ENCODE measurements at regions not wholly inside any gene's neighbourhood (a gene's known extent, or its start where the extent isn't known, plus 50 kb on each side); places are given as distances from the start of the nearest gene placed in this dataset.
"Not testable (repeated sequence)": the region's sequence is repeated elsewhere in the genome, so short reads cannot be mapped to it uniquely, and the experiment has no call there.

DNA sequence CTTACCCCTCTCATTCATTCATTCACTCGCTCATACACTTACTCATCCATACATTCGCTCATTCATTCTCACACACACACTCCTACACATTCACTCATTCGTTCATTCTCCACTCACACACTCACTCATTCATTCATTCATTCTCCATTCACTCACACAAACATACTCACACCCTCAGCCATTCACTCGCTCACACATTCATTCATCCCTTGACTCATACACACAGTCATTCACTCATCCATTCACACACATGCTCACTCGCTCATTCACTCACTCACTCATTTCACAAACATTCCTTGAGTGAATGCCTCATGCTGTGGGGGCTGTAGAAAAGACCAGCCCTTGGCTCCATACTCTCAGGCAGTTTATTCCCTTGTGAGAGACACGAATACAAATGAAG, 151.1 kb upstream of the MAMLD1 start:
- H3K36me3 ChIP-seq, result no peaks in the 10 kb centered on the region
- H3K27ac ChIP-seq, result no peak overlapping the region
- TF ChIP-seq POLR2A (IDR thresholded peaks at IDR 0.05), result no peak
- TF ChIP-seq, protein P1, sequence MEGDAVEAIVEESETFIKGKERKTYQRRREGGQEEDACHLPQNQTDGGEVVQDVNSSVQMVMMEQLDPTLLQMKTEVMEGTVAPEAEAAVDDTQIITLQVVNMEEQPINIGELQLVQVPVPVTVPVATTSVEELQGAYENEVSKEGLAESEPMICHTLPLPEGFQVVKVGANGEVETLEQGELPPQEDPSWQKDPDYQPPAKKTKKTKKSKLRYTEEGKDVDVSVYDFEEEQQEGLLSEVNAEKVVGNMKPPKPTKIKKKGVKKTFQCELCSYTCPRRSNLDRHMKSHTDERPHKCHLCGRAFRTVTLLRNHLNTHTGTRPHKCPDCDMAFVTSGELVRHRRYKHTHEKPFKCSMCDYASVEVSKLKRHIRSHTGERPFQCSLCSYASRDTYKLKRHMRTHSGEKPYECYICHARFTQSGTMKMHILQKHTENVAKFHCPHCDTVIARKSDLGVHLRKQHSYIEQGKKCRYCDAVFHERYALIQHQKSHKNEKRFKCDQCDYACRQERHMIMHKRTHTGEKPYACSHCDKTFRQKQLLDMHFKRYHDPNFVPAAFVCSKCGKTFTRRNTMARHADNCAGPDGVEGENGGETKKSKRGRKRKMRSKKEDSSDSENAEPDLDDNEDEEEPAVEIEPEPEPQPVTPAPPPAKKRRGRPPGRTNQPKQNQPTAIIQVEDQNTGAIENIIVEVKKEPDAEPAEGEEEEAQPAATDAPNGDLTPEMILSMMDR (IDR thresholded peaks at IDR 0.05), result no peak
- no peaks in the 10 kb centered on the region for H3K9me3 ChIP-seq
- H3K27me3 ChIP-seq, result no peaks in the 10 kb centered on the region
- ATAC-seq (no peak), DNase-seq (no peak)
- intact Hi-C loops (cut with DNase I), result no loop called here
- 53% methylated on average over 6 of the region's 6 CpGs for WGBS (ENCODE audit: insufficient coverage, low coverage, low lambda C conversion rate, missing lambda C conversion rate)
- no peak overlapping the region for H3K4me3 ChIP-seq
- no peaks in the 10 kb centered on the region for H3K4me1 ChIP-seq

DNA sequence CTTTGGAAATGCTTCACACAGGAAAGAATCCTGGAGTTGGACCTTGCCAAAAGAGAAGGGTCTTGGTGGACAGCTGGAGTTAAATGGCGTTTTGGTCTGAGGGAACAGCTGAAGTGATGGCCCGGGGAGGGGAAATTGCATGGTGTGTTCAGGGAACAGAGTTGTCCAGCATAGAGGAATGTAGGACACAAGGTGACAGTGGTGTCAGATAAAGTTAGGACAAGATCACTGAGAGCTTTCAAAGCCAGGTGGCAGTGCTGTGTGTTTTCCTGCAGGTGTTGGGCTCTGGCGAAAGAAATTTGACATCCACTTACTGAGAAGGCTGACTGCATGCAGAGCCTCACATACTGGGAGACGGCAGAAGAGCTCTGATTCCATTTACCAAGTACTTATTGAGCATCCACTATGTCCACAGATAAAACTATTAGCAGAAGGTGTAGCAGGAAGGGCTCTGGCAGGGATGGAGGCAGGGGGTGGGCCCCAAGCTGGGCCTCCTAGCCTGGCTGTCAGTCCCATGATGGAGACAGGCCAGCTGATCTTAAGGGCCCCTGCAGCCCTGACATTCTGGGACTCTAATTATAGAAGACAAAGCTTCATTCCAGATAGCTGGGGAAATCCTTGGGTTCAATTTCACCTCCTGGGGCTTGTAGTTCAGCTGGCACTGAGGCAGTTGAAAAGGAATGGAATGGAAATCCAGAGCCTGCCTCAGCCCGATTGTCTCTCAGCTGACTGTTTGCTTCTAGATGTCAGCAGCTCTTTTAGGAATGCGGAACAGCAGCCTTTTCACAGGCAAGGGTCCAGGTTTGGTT, 150.2 kb upstream of the MAMLD1 start:
- intact Hi-C loops (cut with DNase I), result no loop called here
- no peaks in the 10 kb centered on the region for H3K9me3 ChIP-seq
- H3K4me1 ChIP-seq, result no peaks in the 10 kb centered on the region
- TF ChIP-seq, protein P1 (IDR thresholded peaks at IDR 0.05), result peak; percentile 38 to 55 (median 42)
- no peak for TF ChIP-seq POLR2A (IDR thresholded peaks at IDR 0.05)
- no peaks in the 10 kb centered on the region for H3K36me3 ChIP-seq
- 36% methylated on average over 3 of the region's 6 CpGs for WGBS (ENCODE audit: insufficient coverage, low coverage, low lambda C conversion rate, missing lambda C conversion rate)
- H3K27me3 ChIP-seq, result no peaks in the 10 kb centered on the region
- no peak overlapping the region for H3K4me3 ChIP-seq
- ATAC-seq (peak; percentile 66 to 92 (median 84)), DNase-seq (peak in 1 of 3 donors; percentile 50)
- H3K27ac ChIP-seq, result no peak overlapping the region

DNA sequence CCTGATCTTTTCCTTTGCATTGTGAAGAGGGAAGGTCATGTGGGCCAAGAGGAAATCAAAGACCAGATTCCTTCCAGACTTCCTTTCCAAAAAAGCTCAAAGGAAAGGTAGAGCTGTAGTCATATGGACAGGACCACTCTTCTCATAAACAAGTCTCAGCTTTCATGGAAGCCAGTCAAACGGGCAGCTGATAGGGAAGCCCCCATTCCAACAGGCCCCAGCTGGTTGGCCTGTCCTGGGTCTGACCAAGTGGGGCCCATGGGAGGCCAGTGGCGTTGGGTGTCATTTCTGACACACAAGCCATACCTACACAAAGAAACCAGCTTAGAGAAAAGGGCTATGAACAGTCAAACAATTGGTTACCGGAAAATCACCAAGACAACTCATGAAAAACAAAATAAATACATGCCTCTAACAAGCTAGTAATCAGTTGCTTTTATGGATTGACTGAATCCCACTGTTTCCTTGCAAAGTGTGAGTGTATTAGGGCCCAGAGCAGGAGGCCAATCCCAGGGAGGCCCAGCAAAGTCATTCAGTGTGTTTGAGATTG, 149.6 kb upstream of the MAMLD1 start:
- H3K27me3 ChIP-seq, result no peaks in the 10 kb centered on the region
- H3K4me3 ChIP-seq, result no peak overlapping the region
- WGBS (ENCODE audit: insufficient coverage, low coverage, low lambda C conversion rate, missing lambda C conversion rate), result 49% methylated on average over 3 of the region's 3 CpGs
- H3K27ac ChIP-seq, result no peak overlapping the region
- no peak for DNase-seq
- no peaks in the 10 kb centered on the region for H3K4me1 ChIP-seq
- no peaks in the 10 kb centered on the region for H3K9me3 ChIP-seq
- H3K36me3 ChIP-seq, result no peaks in the 10 kb centered on the region
- intact Hi-C loops (cut with DNase I), result no loop called here
- TF ChIP-seq, protein P1 (IDR thresholded peaks at IDR 0.05), result no peak
- no peak for TF ChIP-seq POLR2A (IDR thresholded peaks at IDR 0.05)
- no peak for ATAC-seq

DNA sequence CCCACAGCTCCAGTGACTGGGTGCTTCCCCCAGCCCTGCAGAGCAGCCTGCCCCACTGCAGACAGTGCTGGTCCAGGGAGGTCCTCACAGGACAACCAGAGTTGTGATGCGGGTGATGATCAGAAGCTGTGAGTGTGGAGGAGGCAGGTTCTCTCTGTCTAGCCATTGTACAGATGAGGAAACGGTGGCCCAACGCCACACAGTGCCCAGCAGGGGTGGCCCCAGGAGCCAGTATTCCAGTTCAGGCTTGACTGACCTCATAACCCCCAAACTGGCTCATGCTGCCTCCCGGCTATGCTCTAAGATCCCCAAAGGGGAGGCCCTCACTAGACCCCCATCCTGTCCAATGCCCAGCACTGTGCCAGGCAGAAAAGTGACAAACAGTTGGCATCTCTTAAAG, 147.1 kb upstream of the MAMLD1 start:
- H3K27me3 ChIP-seq; DNase-seq; H3K4me1 ChIP-seq; H3K9me3 ChIP-seq; intact Hi-C loops (cut with DNase I); H3K27ac ChIP-seq; H3K36me3 ChIP-seq; H3K4me3 ChIP-seq: not testable (repeated sequence)
- ATAC-seq, result peak in 1 of 4 donors; percentile 8
- no CpG with 5 or more reads among the region's 4 CpGs for WGBS (ENCODE audit: insufficient coverage, low coverage, low lambda C conversion rate, missing lambda C conversion rate)

DNA sequence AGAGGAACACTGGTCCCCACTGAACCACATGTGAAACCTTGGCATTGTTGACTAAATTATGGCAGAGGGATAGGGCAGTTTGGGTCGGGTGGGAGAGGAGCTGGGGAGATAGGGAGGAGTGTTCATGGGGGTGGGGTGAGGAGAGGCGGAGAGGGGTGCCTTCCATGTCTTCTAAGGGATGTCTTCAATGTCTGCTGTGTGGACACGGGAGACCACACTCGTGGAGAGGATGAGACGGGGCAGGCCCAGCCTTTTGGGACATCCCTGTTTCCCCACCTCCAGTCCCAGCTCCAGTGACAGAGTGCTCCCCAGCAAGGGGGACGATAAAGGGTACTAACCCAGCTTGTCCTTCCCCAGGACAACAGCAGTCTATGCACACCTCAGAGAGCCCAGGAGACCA, 146.4 kb upstream of the MAMLD1 start:
- no peaks in the 10 kb centered on the region for H3K9me3 ChIP-seq
- no peak overlapping the region for H3K27ac ChIP-seq
- no peaks in the 10 kb centered on the region for H3K27me3 ChIP-seq
- DNase-seq (no peak), ATAC-seq (no peak)
- intact Hi-C loops (cut with DNase I), result no loop called here
- H3K4me3 ChIP-seq, result no peak overlapping the region
- TF ChIP-seq, protein P1 (IDR thresholded peaks at IDR 0.05), result no peak
- no peak for TF ChIP-seq POLR2A (IDR thresholded peaks at IDR 0.05)
- no peaks in the 10 kb centered on the region for H3K4me1 ChIP-seq
- 71% methylated on average over 3 of the region's 6 CpGs for WGBS (ENCODE audit: insufficient coverage, low coverage, low lambda C conversion rate, missing lambda C conversion rate)
- no peaks in the 10 kb centered on the region for H3K36me3 ChIP-seq

All from right lobe of liver (tissue), 6 donors.